SU-DHL-6 (cell line): ENCODE measurements at regions not wholly inside any gene's neighbourhood (a gene's known extent, or its start where the extent isn't known, plus 50 kb on each side); places are given as distances from the start of the nearest gene placed in this dataset.

Experiments used
- H2AFZ ChIP-seq: fragments of 200-600 bp; sonication (generic); 2 replicates; pipeline ENCODE4 v1.6.1; 2014; ENCODE audit warnings: low read depth, mild to moderate bottlenecking, moderate library complexity, mixed read lengths, antibody characterized with exemption, low read length; ENCODE audit not compliant: severe bottlenecking
- H3F3A ChIP-seq: fragments of 200-600 bp; shearing (Covaris generic); 2 replicates; pipeline ENCODE4 v1.6.0; 2016; ENCODE audit warnings: antibody characterized with exemption, mild to moderate bottlenecking; ENCODE audit not compliant: insufficient read depth
- H3K27ac ChIP-seq: fragments of 200-600 bp; sonication (generic); 2 replicates; pipeline ENCODE4 v1.5.1; 2016; ENCODE audit warnings: low read depth, mild to moderate bottlenecking, low read length, moderate library complexity, mixed read lengths
- H3K27me3 ChIP-seq: fragments of 200-600 bp; sonication (generic), shearing (Covaris generic); 2 replicates; pipeline ENCODE4 v1.6.0; 2014; ENCODE audit warnings: mild to moderate bottlenecking, low read length
- H3K36me3 ChIP-seq: fragments of 200-600 bp; sonication (generic); 2 replicates; pipeline ENCODE4 v1.6.1; 2014; ENCODE audit warnings: mild to moderate bottlenecking, low read length, mixed read lengths
- H3K4me2 ChIP-seq: fragments of 300-600, 200-600 bp; shearing (Covaris generic), sonication (generic); 2 replicates; pipeline ENCODE4 v1.6.0; 2014; ENCODE audit warnings: low read length, low read depth, mild to moderate bottlenecking; ENCODE audit not compliant: poor library complexity, severe bottlenecking
- H3K4me3 ChIP-seq: fragments of 200-600 bp; sonication (generic); 2 replicates; pipeline ENCODE4 v1.5.1; 2014; ENCODE audit warnings: antibody characterized with exemption, low read length, mild to moderate bottlenecking, mixed read lengths; ENCODE audit not compliant: insufficient read depth, poor library complexity, severe bottlenecking
- H3K79me2 ChIP-seq: fragments of 200-600 bp; sonication (generic); 2 replicates; pipeline ENCODE4 v1.6.1; 2014; ENCODE audit warnings: mild to moderate bottlenecking, low read length, moderate library complexity; ENCODE audit not compliant: insufficient read depth
- H3K9ac ChIP-seq: fragments of 200-600 bp; sonication (generic); 2 replicates; pipeline ENCODE4 v1.7.0; 2014; ENCODE audit warnings: mild to moderate bottlenecking, low read length
- H3K9me2 ChIP-seq: fragments of 200-600 bp; sonication (generic); replicated peaks from 2 replicates; pipeline ENCODE4 v1.6.1; 2014; ENCODE audit warnings: low read length; ENCODE audit not compliant: insufficient read depth
- H3K9me3 ChIP-seq: fragments of 200-600 bp; sonication (generic); 2 replicates; pipeline ENCODE4 v1.6.1; 2014; ENCODE audit warnings: low read length, mixed read lengths; ENCODE audit not compliant: insufficient read depth
- H4K20me1 ChIP-seq: fragments of 200-600 bp; sonication (generic); 2 replicates; pipeline ENCODE4 v1.6.1; 2014; ENCODE audit warnings: low read depth, mild to moderate bottlenecking, antibody characterized with exemption, low read length, moderate library complexity, mixed read lengths
- EZH2phosphoT487 ChIP-seq: fragments of 200-600 bp; sonication (generic), shearing (Covaris generic); conservative IDR thresholded peaks from 2 replicates; pipeline ENCODE4 v1.6.1; 2018; ENCODE audit warnings: mild to moderate bottlenecking, antibody characterized with exemption, low read length, moderate library complexity, mixed read lengths
- TF ChIP-seq, protein P1 (sequence below): fragments of 200-600 bp; sonication (generic); IDR thresholded peaks from one replicate; pipeline ENCODE4 v1.5.1; 2017; ENCODE audit warnings: antibody characterized with exemption, mild to moderate bottlenecking, low read length, moderate library complexity; ENCODE audit not compliant: insufficient read depth, poor library complexity, severe bottlenecking

DNA sequence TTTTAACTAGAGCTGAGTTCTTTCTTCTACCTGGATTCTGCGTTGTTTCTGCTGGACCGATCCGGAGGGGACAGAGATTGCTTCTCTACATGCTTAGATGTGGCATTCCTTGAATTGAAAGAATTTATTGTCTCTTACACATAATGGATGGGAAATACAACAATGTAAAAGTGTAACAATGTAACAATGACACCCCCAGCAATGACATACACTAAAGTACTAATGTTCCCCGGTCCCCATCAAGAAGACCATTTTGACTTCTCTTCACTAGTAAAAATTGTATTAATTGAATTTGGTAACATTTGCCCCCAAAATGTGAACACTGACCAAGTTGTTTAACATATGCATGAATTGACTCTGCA lies 760.2 kb downstream of the TAF11L14 start:
- no peak overlapping the region for H3K4me3 ChIP-seq
- no peaks in the 10 kb centered on the region for H3K79me2 ChIP-seq
- H3K36me3 ChIP-seq: no peaks in the 10 kb centered on the region
- no peaks in the 10 kb centered on the region for H3K9me3 ChIP-seq
- no peaks in the 10 kb centered on the region for H3K9me2 ChIP-seq
- no peaks in the 10 kb centered on the region for H3K27me3 ChIP-seq
- H3F3A ChIP-seq: no peaks in the 10 kb centered on the region
- TF ChIP-seq, protein P1, sequence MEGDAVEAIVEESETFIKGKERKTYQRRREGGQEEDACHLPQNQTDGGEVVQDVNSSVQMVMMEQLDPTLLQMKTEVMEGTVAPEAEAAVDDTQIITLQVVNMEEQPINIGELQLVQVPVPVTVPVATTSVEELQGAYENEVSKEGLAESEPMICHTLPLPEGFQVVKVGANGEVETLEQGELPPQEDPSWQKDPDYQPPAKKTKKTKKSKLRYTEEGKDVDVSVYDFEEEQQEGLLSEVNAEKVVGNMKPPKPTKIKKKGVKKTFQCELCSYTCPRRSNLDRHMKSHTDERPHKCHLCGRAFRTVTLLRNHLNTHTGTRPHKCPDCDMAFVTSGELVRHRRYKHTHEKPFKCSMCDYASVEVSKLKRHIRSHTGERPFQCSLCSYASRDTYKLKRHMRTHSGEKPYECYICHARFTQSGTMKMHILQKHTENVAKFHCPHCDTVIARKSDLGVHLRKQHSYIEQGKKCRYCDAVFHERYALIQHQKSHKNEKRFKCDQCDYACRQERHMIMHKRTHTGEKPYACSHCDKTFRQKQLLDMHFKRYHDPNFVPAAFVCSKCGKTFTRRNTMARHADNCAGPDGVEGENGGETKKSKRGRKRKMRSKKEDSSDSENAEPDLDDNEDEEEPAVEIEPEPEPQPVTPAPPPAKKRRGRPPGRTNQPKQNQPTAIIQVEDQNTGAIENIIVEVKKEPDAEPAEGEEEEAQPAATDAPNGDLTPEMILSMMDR: no peak
- no peak for TF ChIP-seq EZH2phosphoT487
- no peaks in the 10 kb centered on the region for H4K20me1 ChIP-seq
- H3K9ac ChIP-seq: no peak overlapping the region
- peak overlapping the region; percentile 85 for H2AFZ ChIP-seq
- peak overlapping the region; percentile 33 for H3K4me2 ChIP-seq
- H3K27ac ChIP-seq: no peak overlapping the region

DNA sequence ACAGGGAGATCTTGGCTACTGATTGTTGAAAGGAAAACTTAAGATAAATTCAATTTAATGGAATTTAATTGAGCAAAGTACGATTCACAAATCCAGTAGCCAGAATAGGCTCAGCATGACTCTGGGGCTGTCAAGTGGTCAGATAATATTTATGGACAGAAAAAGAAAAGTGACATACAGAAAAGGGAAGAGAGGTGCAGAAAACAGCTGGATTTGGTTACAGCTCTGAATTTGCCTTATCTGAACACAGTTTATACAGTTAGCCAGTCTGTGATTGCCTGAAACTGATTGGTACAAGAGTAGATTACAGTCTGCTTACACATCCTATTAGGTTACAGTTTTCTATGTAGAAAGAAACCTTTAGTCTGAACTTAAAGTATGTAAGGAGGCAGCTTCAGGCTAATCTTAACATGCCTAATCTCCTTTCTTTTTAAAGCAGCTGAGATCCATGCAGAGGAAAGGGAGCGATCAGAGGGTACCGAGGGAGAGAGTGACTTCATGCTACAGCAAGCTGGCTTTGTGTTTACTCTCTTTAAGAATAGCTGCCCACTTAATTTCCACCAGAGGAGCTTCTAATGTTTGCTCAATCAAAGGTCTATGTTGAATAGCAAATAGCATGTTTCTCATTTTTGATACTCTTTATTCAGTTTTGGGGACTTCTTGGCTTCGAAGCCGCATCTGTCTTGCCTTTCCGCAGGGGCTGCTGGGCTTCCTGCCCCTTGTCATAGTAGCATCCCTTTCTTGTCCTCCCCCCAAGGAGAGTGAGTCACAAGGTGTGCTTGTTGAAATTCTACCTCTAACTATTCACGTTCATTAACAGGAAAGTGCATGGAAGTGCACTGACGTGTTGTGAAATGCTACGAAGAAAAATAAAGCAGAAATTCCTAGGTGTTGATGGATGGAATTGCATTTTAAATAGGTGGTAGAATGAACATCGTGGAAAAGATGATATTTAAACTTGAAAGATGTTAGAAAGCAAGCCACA lies 761.2 kb downstream of the TAF11L14 start:
- H3K27ac ChIP-seq: no peak overlapping the region

DNA sequence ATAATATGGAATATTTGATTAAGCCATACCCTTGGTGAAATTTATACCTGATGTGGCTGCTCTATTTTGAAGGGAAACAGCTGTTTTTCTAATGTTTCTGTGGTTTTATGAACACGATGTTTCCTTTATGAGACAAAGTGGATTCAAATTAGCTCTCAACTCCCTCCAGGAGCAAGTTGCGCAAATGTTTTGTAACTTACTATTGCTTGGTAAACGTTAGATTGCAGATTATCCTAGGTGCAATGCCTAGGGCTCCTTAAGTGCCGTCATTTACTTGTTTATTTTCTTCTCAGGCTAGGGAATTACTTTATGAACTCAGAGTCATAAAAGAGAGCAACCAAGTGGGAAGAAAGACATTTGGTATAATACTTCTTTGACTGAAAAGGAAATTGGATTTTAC lies 763.1 kb downstream of the TAF11L14 start:
- H3K9ac ChIP-seq: no peak overlapping the region

More for the DNA sequence above, 761.2 kb downstream of the TAF11L14 start:
- Histone ChIP-seq H3K79me2 (no peaks in the 10 kb centered on the region), H3K4me3 (no peak overlapping the region), H3K4me2 (no peak overlapping the region), H3K36me3 (no peaks in the 10 kb centered on the region), H4K20me1 (no peaks in the 10 kb centered on the region), H3K9ac (no peak overlapping the region), H3K27me3 (no peaks in the 10 kb centered on the region), H3F3A (no peaks in the 10 kb centered on the region), H3K9me2 (no peaks in the 10 kb centered on the region), H3K9me3 (no peaks in the 10 kb centered on the region), H2AFZ (peak overlapping the region; percentile 20)
- no peak for TF ChIP-seq EZH2phosphoT487
- TF ChIP-seq, protein P1: no peak

More for the DNA sequence above, 763.1 kb downstream of the TAF11L14 start:
- no peak overlapping the region for H3K4me3 ChIP-seq
- no peaks in the 10 kb centered on the region for H3K9me2 ChIP-seq
- H3K36me3 ChIP-seq: no peaks in the 10 kb centered on the region
- no peak overlapping the region for H3K27ac ChIP-seq
- H3F3A ChIP-seq: no peaks in the 10 kb centered on the region
- no peak overlapping the region for H3K4me2 ChIP-seq
- H3K9me3 ChIP-seq: no peaks in the 10 kb centered on the region
- H3K27me3 ChIP-seq: no peaks in the 10 kb centered on the region
- TF ChIP-seq, protein P1: no peak
- no peak for TF ChIP-seq EZH2phosphoT487
- H3K79me2 ChIP-seq: no peaks in the 10 kb centered on the region
- no peaks in the 10 kb centered on the region for H4K20me1 ChIP-seq
- H2AFZ ChIP-seq: peak overlapping the region; percentile 59
